Forelimb muscle (tissue), 1 donor: ENCODE measurements at regions not wholly inside any gene's neighbourhood (a gene's known extent, or its start where the extent isn't known, plus 50 kb on each side); places are given as distances from the start of the nearest gene placed in this dataset.
A peak's percentile ranks its signal among the peaks of the same experiment; 100 is the strongest.
"Not testable (repeated sequence)": the region's sequence is repeated elsewhere in the genome, so short reads cannot be mapped to it uniquely, and the experiment has no call there.

Source experiments
- DNase-seq: peaks from one replicate; pipeline ENCODE4 v3.0.0-alpha.2; 2013; ENCODE audit warnings: low read depth

DNA sequence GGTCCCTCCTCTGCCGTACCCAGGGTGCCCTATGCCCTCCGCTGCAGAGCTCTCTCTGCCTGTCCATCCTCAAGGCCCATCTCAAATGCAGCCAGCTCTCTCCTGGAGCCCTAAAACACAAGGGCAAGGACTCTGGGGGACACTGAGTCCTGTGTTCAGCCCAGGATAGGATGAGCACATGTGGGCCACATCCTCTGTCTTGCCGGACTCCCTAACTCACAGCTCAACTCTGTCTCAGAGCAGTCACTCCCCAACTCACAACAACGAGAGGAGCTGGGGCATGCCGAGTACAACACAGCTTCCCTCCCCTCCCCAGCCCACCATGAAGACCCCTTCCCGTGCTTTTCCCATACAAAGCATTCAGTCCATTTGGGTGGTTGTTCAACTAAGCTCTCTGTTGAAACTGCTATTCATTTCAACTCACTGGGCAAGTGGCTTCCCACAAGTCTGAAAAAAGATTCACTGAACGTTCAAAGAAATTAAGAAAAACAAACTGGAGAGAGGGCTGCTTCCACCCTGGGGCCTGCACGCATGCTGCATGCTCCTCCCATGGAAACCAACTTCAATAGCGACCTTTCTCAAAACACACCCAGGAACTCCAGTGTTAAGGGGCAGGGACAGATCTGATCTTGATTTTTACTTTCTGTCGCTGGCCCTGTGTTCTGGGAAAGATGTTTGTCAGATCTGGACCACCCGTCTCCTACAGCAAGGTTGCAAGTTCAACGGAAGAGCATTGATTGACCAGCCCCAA lies 124.3 kb upstream of the IGF1R start:
- no peak for DNase-seq

- DNase-seq, result no peak
These were observed 123.3 kb upstream of the IGF1R start for GRCh38 chr15:98524838-98525660.

GRCh38 chr15:98525661-98526001 lies 122.7 kb upstream of the IGF1R start:
- DNase-seq, result no peak

- no peak for DNase-seq
These were observed 122.2 kb upstream of the IGF1R start for GRCh38 chr15:98526094-98526493.

DNA sequence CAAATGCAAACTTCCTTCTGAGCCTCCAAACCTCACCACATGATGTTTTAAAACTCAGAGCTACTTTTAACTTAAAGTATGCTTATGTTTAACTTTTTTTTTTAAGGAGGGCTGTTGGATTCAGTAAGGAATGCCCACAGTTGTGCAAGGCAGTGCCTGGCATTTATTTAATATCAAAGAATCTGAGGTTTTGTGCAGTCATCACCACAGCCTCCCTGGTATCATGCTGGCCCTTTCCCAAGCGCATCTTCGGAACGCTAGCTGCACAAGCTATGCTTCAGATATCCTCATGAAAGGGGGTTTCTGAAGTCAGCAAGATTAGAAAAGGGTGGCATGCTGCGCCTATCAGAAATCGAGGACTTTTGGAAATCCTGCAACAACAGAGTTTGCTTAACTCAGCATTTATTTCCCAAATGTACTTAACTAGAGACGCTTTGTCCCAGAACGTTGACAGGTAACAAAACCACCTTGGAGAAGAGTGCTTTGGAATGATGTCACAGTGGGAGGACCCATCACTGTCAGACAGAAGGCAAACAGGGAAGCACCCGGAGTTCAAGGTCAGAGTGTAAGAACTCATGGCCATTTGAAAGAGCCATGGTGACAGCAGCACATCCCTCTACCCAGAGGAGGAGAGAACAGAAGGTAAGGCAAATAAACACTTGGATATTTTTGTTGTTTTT lies 120.2 kb upstream of the IGF1R start:
- no peak for DNase-seq

DNA sequence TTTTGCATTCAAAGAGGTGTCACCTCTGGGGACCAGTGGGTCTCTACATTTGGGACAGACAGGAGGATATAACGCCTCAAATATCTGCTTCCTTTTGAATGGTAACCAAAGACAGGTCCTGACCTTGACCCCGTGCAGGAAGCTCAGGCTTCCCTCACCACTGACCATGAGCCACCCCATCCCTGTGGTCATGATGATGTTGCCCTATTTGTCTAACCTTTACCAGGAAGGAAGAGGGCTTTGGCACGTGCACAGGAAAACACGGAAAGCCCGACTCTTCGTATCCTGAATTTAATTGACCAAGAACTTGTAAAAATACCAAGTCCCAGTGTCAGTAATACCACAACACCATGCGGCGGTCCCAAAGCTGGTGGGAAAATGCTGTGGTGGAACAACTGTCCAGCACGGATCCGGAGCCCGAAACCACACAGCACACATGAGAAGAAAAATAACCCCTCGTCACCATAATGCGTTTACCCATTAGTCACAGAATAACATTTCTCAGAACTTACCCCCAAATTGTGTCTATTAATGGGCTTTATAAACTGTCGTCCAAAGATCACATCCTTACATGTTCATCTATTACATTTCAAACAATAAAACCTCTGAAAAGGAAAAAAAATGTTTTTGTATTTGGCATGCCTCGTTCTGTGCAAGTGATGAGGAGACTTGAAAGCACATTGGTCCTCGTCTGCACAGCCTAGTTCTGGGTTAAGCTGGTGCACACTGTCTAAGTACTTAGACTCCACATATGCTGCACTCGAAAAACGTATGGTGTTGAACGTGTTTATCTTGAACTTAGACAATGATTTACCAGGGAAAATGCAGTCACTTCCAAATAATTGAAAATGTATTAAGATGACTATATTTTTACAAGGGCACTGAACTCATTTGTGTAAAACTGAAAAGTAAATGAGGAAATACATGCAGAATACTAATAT lies 118.9 kb upstream of the IGF1R start:
- no peak for DNase-seq

- DNase-seq, result no peak
These were observed 117.8 kb upstream of the IGF1R start for GRCh38 chr15:98530570-98530969.

DNA sequence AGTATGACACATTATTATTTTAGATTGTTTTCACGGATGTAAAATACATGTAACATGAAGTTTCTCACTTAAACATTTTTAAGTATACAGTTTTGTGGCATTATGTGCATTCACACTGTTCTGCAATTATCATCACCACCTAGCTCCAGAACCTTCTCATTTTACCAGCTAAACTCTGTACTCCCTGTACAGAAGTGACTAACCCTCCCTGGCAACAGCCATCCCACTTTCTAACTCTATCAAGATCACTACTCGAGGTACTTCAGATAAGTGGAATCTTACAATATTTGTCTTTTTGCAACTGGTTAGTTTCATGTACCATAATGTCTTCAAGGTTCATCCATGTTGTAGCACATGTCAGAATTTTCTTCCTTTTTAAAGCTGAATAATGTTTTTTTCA lies 116.3 kb upstream of the IGF1R start:
- DNase-seq, result no peak

DNA sequence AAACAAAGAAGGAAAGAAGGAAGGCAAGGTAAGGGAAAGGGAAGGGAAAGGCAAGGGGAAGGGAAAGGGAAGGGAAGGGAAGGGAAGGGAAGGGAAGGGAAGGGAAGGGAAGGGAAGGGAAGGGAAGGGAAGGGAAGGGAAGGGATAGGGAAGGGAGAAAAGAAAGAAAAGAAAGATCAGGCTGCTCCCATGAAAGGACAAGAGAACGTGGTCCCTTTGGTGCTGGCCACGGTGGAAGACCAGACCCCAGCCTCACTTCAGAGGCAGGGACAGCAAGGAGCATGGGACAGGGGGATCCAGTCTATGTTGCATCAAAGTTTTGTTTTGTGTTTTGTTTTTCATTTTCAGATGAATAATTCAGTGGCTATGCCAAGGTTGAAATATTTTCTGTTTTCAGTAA lies 111.4 kb upstream of the IGF1R start:
- DNase-seq, result no peak

- DNase-seq, result no peak
These were observed 110.8 kb upstream of the IGF1R start for GRCh38 chr15:98537516-98538060.

DNA sequence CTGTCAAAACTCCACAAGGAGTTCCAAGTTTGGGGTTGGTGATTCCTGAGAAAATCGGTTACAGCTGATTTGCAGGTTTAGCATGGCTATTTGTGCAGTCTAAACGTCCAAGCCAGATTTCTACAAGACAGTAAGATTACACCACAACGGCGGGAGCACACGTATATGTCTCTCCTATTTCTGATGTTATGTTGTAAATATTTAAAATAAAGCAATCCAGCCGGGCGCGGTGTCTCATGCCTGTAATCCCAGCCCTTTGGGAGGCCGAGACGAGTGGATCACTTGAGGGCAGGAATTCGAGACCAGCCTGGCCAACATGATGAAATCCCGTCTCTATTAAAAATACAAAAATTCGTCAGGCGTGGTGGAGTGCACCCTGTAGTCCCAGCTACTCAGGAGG lies 106.8 kb upstream of the IGF1R start:
- no peak for DNase-seq

DNA sequence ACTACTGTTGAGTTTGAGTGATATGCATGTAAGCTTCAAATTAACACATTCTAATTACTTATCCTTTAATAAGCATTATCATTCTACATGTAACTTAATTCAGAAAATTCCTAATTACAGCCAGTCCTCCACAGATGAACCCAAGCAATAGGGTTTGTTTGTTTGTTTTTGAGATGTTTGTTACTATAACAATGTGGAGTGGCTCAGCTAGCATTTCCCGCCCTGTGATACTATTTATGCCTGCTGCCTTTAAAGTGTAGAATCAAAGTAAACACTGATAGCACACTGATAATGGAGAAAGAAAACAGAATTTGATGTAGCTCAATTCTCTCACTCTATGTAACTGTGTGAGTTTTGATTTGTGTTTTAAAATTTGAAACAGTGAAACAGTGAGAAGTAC lies 105.1 kb upstream of the IGF1R start:
- DNase-seq, result no peak

GRCh38 chr15:98546329-98546728 lies 102.0 kb upstream of the IGF1R start:
- no peak for DNase-seq

- DNase-seq, result no peak
These were observed 101.1 kb upstream of the IGF1R start for GRCh38 chr15:98547275-98547674.

GRCh38 chr15:98547741-98548138 lies 100.6 kb upstream of the IGF1R start:
- no peak for DNase-seq

DNA sequence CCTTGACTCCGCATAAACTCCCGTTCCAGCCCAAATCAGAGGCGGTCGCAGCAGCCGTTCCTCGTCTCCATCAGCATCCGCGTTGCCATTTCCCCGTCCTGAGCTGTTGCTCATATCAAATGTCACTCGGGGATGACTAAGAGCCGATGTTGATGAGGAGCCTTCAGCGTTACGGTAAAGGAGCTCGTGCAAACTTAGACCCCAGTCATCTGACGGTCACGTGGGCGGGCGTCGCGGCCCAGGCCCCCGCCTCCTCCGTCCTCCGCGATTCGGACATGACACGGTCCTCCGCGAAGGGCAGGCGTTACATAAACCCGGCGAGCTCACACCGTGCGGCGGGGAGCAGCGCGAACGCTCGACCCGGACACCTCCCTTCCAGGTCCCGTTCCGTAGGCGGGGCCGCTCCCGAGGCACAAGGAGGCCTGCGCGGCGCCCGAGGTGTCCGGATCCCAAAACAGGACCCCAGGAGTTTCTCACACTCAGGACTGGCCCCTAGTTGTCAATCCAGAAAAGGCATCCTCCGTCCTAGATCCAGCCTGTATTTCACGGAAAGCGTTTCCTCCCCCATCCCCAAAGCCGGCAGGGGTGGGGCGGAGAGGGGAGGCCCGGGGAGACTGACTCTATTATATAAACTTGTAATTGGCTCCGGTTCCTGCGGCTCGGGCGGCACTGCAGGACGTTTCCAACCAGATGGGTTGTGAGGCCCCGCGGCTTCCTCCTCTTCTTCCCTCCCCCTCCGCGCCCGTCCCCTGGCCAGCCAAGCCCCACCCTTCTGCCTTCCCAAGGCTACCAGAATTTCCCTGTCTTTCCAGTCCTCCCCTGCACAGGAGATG lies 100.0 kb upstream of the IGF1R start:
- peak; percentile 65 for DNase-seq

GRCh38 chr15:98549003-98549402 lies 99.3 kb upstream of the IGF1R start:
- no peak for DNase-seq

DNA sequence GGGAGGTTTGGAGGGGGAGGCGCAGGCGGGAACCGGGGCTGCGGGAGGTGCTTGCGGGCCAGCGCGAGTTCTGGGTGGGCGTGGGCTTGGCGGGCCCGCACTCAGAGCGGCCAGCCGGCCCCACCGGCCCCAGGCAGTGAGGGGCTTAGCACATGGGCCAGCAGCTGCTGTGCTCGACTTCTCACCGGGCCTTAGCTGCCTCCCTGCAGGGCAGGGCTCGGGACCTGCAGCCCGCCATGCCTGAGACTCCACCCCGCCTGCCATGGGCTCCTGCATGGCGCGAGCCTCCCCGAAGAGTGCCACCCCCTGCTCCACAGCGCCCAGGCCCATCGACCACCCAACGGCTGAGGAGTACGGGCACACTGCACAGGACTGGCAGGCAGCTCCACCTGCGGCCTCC lies 98.6 kb upstream of the IGF1R start:
- no peak for DNase-seq

- DNase-seq, result not testable (repeated sequence)
These were observed 98.0 kb upstream of the IGF1R start for GRCh38 chr15:98550363-98550762.

DNA sequence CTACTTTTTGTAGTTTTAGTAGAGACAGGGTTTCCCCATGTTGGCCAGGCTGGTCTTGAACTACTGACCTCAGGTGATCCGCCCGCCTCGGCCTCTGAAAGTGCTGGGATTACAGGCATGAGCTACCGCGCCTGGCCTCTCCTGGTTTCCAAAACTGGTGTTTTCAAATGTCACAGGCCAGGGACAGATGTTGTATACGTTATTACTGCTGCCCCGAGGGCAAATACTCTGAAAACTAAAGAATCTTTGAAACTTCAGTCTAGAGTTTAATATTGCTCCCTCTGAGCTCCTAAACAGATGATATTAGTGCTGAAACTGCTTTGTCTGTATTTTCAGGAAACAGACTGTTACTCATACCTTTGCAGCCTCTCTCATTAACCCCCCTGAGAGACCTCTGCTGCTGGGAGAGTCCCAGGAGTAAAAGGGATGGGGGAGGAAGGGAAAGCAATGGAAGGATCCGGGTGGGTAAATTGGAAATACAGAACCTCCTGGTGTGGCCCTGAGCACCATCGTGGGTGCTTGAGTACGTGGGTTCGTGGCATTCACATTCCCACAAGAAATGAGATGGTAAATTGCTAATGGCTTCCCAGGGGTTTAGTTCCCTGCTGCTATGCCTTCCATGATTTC lies 96.3 kb upstream of the IGF1R start:
- DNase-seq, result no peak
